Erythroblast (primary cell): ENCODE measurements at regions not wholly inside any gene's neighbourhood (a gene's known extent, or its start where the extent isn't known, plus 50 kb on each side); places are given as distances from the start of the nearest gene placed in this dataset.

Experiments
- DNase-seq, 2 experiments: peaks; one replicate each; lab custom pipeline; 2025; lab: John Stamatoyannopoulos, UW
- GATA1 ChIP-seq: IDR thresholded peaks from 2 replicates; pipeline ENCODE4 v1.6.1; 2011; ENCODE audit warnings: low read depth, mild to moderate bottlenecking, control low read depth, low read length, moderate library complexity
- POLR2A ChIP-seq: IDR thresholded peaks from 2 replicates; pipeline ENCODE4 v1.6.1; 2011; ENCODE audit warnings: mild to moderate bottlenecking, low read length

- peak; percentile 35 to 58 for DNase-seq
- no peak for TF ChIP-seq GATA1
- peak; percentile 32 for TF ChIP-seq POLR2A
Observed at GRCh38 chr4:128386761-128387599, 99.4 kb upstream of the PGRMC2 start.

DNA sequence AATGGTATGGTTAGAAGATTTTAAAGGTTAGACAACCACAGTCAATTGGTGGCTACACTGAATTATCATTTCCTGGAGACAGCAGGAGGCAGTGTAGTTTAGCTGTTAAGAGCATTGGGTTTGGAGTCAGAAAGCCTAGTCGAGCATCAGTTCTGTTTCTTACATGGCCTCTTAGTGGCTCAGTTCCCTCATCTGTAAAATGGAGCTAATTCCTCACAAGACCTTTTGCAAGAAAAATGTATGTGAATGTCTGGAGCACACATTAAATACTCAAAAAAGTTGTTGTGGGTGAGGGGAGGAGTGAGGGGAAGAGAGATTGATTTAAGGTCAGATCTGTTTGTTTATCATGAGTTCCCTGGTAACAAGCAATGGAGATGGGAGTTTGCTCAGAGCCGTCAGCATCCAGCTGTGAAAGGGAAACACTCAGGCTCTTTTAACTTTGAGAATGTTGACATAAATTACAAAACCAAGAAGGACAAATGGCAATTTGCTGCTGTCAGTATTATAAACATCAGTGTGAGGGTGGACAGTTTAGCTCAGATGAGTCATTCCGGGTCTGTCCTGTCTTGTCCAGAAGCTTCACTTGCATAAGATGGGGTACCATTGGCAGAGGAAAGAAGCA lies 98.2 kb upstream of the PGRMC2 start:
- DNase-seq: peak; percentile 46 to 53
- TF ChIP-seq POLR2A (no peak), GATA1 (no peak)

DNA sequence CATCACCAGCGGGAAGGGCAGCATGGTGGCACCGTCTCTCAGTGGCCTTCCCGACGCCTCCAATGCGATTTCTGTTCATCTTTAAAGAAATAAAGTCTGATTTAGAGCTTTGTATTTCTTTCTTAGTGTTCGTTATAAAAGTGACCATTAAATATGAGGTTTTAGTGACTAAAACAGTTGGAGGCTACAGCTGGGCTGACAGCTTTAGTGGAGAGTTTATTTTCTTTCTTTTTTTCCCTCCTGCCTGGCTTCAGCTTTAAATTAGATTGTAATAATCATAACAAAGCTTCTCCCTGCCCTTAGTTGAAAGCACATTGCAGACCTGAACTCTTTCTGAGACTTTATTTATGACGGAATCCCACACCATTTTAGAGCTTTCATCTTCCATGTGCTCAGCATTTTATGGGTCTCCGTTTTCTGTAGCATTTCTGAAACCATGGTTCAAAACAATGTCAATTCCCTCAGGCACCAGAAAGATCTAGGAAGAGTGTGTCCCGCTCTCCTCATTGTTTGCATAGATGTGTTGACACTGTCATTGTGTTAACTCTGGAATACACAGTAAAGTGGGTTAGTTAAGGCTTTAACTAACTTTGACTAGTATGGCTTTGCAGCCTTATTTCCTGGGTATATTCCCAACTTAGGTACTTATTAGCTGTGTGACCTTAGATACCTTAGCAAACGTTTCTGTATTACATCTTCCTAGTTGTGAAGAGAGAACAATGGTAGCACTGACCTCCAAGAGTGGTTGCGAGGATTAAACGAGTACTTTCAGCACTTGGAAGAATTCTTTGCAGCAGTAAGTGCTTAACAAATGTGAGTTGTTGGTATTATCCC lies 97.4 kb upstream of the PGRMC2 start:
- no peak for DNase-seq
- TF ChIP-seq POLR2A: no peak
- no peak for TF ChIP-seq GATA1

DNA sequence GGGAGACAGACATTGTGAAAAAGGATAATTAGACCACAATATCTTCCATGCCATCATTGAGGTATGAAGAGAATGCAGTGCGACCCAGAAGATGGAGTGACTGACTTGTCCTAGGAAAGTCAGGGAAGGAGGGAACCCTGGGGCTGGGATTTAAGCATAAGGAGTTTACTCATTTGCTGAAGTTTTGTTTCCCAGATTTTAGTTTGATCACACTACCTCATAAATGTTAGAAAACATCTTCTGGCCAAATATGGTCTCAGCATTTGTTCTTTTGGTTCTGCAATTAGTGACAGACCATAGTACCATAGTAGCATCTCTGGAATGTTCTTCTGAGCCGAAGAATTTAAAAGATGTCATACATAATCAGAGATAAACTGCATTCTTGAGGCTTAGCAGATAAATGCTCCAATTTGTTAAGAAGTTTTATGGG lies 96.5 kb upstream of the PGRMC2 start:
- DNase-seq: no peak
- TF ChIP-seq GATA1 (no peak), POLR2A (no peak)

- TF ChIP-seq POLR2A (no peak), GATA1 (no peak)
- DNase-seq: no peak
Observed at GRCh38 chr4:128381748-128382559, 94.3 kb upstream of the PGRMC2 start.

GRCh38 chr4:128380306-128380705 lies 92.7 kb upstream of the PGRMC2 start:
- DNase-seq: no peak

GRCh38 chr4:128379860-128380259 lies 92.2 kb upstream of the PGRMC2 start:
- TF ChIP-seq POLR2A: no peak
- TF ChIP-seq GATA1: no peak
- DNase-seq: peak; percentile 70 to 74

More at GRCh38 chr4:128380306-128380705, 92.7 kb upstream of the PGRMC2 start:
- TF ChIP-seq POLR2A (no peak), GATA1 (no peak)

DNA sequence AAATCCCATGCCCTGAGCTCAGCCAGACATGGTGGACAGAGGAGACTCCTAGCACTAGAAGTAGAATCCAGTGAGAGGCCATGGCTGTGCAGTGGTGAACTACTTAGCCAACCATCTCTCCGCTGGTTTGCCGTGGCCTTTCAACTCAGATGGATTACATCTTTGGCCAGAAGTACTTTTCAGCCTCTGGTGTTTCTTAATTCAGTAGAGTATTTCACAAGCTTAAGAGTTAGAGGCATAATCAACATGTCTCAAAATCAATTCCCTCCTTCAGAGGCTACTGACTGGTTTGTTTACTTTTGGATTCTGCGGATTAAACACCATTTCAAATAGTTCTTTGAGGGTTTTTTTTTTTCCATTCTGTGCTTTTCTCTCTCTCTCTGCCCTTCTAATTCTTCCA lies 91.1 kb upstream of the PGRMC2 start:
- no peak for TF ChIP-seq POLR2A
- TF ChIP-seq GATA1: no peak
- no peak for DNase-seq

- DNase-seq: peak in 1 of 2 experiments; percentile 10
Observed at GRCh38 chr4:128376958-128377357, 89.3 kb upstream of the PGRMC2 start.

DNA sequence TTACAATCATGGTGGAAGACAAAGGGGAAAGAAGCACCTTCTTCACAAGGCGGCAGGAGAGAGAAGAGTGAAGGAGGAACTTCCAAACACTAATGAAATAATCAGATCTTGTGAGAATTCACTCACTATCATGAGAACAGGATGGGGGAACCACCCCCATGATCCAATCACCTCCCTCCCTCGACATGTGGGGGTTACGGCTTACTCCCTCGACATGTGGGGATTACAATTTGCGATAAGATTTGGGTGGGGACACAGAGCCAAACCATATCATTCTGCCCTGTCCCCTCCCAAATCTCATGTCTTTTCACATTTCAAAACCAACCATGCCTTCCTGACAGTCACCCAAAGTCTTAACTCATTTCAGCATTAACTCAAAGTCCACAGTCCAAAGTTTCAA lies 88.7 kb upstream of the PGRMC2 start:
- peak; percentile 19 to 55 for DNase-seq
- TF ChIP-seq GATA1 (no peak), POLR2A (no peak)

More at GRCh38 chr4:128376958-128377357, 89.3 kb upstream of the PGRMC2 start:
- no peak for TF ChIP-seq POLR2A
- TF ChIP-seq GATA1: no peak

DNA sequence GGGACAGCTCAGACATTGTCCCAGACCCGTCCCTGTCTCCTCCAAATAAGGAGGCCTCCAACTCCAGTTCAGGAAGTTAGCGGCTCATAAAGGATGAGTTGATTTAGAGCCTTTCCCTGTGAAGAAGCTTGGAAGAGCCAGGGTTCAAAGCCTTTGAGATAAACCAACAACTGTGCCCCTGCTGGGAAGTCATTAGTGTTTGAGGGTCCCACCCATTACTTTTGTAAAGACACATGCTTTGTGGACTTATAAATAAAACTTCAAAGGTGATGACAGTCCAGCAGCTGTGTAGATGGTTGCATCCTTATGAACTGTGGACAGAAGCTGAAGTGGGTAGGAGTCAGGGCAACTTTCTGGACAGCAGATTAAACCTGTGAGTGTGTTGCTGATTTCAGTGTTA lies 86.0 kb upstream of the PGRMC2 start:
- no peak for TF ChIP-seq GATA1
- TF ChIP-seq POLR2A: no peak
- no peak for DNase-seq

DNA sequence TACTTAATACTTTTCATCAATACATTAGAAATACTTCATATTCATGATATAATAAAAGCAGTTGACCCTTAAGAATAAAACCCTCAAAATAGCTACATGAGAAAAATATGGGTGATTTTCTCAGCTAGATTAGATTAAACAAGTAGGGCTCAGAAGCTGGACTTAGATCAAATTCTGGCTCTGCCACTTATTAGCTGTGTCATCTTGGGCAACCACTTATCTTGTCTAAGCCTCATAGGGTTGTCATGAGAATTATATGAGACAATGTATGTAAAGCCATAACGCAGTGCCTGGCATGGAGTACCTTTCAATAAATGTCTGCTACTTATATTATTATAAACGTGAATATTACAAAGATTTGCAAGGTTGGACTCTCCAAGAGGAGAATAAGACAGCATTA lies 84.3 kb upstream of the PGRMC2 start:
- TF ChIP-seq POLR2A (no peak), GATA1 (no peak)
- DNase-seq: peak; percentile 63 to 75

DNA sequence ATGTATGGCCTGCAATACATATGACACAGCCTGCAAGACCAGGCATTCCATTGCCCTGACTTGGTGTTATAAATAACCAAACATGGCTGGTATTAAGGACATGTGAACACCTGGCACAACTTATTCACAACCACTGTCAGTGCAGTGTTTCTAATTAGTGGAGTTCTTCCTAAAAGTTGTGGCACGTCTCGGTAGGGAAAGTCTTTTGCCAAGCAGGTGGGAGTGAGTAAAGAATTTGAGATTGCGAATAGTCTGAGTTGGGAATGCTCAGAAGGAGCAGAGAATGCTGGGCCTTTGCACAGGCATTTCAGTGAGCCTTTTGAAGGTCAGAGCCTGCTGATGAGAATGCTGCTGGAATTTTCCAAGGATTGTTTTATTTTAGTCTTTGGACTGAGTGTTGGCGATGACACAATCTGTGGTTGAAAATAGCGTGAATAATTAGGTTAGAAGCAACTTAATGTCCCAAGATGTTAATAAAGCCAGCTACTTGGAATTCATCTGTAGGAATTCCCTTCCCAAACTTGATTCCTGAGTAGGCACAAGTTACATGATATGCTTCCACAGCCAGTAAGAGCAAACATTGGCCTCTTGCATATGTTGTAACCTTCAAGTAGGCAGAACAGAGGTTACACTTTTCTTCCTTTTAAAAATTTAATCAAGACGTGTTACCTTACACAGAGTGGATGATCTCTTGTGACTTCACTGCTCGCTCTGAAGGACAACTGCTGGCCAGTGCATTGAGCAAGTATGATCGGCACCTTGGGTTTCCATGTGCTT lies 83.6 kb upstream of the PGRMC2 start:
- TF ChIP-seq POLR2A (no peak), GATA1 (no peak)
- no peak for DNase-seq
